RPMI8226 (cell line): ENCODE measurements at regions not wholly inside any gene's neighbourhood (a gene's known extent, or its start where the extent isn't known, plus 50 kb on each side); places are given as distances from the start of the nearest gene placed in this dataset.

Source experiments
- DNase-seq: peaks from one replicate; pipeline ENCODE4 v3.0.0-alpha.2; 2015

GRCh38 chr10:108905171-108905570 is 1018.1 kb downstream of the XPNPEP1 start:
- no peak for DNase-seq

- DNase-seq, result no peak
Measured at GRCh38 chr10:108904163-108904838, 1019.0 kb downstream of the XPNPEP1 start.

DNA sequence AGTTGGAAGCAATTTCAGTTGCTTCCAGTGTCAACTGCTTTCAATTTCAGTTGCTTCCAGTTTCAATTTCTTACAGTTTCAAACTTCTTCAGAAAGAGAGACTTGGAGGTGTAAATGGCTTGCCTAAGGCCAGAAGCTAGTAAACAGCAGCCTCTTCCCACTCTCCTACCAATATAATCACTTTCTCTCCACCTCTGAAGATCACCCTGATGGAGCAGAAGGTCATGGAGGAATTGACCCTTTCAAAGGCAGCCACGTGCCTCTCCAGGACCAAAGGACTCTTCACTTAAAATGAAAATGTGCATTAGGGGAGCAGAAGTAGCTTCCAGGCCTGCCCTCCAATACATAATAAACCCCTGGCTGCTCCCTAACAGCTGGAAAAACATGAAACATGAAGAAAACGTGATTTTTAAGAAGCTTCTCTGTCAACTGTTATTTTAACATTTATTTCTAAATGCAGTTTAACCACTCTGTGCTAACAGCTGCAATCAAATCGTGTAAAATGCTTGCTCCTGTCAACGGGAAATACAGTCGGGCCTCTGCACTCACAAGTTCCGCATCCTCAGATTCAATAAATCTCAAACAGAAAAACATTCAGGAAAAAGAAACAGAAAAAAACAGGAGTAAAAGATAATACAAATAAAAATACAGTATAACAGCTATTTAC is 1020.6 kb downstream of the XPNPEP1 start:
- no peak for DNase-seq

DNA sequence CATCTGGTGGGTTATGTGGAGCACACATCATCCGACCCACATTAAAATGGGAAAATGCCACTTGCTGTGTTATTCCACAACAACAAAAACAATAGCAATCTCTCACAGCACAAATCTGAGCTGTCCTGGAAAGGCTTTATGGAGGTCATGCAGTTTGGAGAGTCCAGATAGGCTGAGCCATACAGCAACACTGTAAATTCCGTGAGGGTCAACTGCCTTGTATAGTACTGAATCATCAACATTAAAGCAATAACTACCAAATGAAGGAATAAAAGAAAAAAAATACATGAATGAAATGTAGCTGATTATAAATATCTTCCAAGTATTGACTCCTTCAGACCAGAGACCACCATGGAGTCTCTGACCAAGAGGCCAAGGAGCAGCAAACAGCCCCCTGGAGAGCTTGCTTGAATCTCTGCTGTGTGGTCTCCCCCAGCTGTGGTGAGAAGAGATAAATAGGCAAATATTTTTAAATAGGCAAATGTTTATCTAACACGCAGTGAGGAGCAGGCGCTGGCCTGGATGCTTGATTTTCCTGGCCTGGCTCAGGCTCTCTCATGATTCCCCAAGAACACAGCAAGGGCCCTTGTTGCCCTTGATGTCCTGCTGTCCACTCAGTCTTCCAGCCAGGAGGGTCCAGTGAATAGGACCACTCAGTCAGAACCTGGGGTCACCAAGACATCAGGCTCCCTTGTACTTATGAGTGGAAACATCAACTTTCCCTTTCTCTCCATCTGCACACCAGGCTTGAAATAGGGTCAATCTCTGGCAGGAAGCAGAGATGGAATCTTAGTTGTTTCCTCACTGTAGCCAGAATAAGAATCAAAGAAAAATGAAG is 1021.3 kb downstream of the XPNPEP1 start:
- DNase-seq, result no peak

GRCh38 chr10:108899670-108900069 is 1023.6 kb downstream of the XPNPEP1 start:
- no peak for DNase-seq

DNA sequence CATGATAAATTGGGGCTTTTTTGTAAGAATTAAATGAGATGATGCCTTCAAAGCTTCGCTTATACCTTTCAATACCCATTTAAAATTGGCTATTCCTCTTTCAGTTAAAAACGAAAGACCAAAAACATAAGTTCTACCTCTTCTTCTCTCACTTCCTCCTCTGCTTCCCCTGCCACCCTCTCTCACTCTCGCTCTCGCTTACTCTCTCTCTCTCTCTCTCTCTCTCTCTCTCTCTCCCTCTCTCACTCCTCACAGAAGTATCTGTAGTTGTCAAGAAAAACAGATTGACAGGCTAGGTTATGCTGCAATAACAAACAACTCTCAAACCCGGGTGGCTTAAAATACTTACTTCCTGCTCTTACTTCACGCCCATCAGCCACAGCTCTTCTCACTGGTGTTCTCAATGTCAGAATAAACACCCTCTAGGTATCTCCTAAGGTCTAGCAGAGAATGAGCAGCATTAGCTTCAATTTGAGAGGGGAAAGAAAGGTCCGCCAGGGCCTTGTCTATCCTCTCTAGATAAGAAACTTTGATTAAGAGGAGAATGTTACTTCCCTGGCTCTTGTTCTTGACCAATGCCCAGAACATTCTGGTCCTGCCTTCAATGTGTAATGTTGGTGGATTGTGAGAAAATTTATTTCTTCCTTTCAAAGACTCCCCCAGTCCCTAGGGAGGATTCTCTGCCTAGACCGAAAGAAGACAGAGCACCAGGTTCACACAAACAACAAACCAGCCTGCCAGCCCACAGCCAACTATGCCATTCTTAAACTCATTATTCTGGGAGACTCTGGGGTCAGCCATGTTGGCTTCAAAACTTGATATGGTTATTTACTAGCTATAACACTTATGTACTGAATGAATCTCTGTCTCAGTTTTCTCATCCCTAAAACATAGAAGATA is 1028.7 kb downstream of the XPNPEP1 start:
- DNase-seq, result no peak

DNA sequence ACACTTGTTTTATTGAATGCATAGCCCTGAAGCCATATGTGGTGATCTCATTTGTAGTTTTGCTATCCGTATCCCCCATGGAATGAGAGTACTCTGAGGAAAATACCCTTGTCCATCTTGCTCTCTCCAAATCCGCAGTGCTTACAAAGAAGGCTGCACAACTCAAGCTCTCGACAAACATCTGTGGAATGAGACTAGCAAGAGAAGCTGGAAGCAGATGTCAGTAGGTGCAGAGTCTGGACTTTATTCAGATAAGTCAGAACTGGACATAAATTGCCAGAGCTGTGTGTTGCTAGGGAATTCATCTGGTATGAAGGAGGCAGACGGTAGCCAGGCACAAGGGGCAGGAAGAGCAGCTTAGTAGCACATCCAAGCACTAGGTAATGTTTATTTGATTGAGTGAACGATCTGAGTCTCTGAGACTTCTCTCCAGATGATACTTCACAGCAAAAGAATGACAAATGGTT is 1046.2 kb downstream of the XPNPEP1 start:
- DNase-seq, result no peak

GRCh38 chr10:108872854-108873253 is 1050.5 kb downstream of the XPNPEP1 start:
- DNase-seq, result no peak

- no peak for DNase-seq
Measured at GRCh38 chr10:108868881-108869280, 1054.4 kb downstream of the XPNPEP1 start.

- DNase-seq, result no peak
Measured at GRCh38 chr10:108862676-108863350, 1060.5 kb downstream of the XPNPEP1 start.

GRCh38 chr10:108861181-108861754 is 1062.0 kb downstream of the XPNPEP1 start:
- DNase-seq, result no peak

DNA sequence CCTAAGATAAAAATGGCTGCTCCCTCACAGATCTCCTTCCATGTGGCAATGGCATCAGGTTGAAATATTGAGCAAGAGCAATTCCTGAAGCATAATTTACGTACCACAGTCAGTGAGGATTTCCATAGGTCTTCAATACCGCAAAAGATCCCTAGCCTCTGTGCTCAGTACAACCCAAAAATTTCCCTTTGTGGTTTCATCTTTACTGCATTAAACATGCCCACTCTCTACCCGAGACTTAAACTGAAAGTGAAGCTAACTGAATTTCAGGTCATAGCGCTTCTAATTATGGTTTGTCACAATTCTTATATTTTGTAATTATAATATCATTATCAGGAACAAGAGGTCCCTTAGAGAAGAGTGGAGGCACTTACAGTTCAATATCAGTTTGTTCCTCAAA is 1071.1 kb downstream of the XPNPEP1 start:
- peak; percentile 4 for DNase-seq

DNA sequence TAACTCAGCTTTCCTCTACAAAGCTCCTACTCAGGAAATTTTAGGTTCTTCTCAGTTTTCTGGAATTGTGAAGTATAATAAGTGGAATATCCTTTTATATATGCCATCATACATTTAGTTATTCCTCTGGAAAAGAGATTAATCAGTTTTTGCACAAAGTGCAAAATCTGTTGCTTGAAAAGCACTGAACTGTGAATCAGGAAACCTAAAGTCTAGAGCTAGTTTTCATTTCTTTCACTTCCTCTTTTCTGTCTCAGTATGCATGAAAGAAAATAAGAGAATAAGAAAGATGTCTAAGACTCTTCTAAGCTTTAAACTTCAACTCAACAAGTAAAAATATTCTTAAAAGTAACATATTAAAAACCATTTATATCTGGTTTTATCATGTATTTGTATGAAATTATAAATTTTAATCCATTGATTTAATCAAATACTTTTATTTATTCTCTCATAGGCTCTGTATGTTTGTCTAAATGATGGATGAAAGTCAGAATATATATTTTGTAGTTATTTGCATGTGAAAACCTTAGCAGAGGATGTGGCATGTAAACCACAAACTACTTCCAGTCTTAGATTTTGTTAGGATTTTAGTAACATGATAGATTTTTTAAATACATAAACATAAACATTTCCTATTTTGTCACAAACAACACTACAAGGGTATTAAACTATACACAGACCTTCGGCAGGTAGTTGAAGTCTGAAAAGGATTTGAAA is 1073.0 kb downstream of the XPNPEP1 start:
- peak; percentile 34 for DNase-seq

DNA sequence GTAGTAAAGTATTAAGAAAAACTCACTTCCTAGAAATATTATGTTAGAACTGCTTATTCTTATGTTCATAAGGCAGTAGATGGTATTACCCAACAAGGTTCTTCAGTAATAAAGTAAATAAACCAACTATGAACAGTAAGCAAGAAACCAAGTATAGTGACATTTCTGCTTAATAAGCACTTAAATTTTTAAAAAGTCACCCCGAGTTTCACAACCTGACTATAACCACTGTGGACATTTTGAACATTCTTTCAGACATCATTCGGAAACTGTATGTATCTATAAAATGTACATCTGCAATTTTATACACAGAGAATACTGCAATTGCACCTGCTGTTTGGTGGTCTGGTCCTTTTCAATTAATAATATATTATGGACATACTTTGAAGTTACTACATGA is 1073.6 kb downstream of the XPNPEP1 start:
- peak; percentile 7 for DNase-seq

DNA sequence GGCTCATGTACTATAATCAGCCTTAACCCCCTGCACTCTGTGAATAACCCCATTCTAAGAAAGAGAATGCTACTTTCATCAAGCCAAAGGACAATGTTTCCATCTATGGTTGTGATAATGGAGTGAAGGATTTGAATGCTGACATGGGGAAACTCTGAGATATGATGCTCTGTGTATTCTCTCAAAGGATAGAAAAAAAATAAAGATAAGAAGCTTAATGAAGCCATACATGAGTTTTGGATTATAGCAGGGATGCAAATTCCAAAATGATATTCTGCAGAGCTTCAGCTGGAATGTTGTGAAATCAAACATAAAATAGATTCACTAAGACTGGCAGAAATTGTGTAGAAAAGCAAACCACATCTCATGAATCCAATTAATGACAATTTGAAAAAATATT is 1074.1 kb downstream of the XPNPEP1 start:
- no peak for DNase-seq

GRCh38 chr10:108848046-108848445 is 1075.3 kb downstream of the XPNPEP1 start:
- DNase-seq, result no peak

GRCh38 chr10:108840944-108841343 is 1082.4 kb downstream of the XPNPEP1 start:
- no peak for DNase-seq

DNA sequence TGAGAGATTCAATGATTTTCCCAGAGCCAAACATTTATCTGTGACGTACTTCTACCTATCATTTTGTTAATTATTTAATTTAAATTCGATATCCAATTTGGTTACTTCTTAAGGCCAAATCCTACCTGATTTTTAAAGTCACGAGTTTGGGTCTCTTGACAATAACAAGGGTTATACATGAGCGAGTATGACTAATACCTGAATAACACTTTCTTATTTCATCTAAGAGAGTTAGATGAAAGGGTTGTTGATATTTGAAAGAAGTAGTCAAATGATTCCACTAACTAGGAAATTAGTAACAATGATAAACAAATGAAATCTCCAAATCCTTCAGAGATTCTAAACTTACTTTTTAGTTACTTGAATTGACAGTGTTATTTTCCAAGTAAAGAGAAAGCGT is 1086.9 kb downstream of the XPNPEP1 start:
- no peak for DNase-seq

DNA sequence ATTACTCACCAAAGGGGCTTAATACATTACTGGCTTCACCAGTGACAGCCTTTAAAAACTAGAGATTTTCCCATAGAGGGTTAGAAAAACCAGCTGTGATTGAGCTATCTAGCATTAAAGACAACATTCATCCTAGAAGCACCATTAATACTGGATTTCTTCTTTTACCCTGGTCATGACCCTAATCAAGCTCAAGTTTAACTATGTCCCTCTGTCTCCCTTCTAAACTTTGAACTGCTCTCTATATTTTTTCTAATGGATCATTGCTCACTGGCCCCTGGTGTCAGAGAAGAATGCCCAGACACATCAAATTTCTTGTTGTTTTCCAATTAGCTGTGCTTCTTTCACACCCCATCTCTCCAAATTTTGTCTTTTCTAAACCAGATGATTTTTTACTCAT is 1101.3 kb downstream of the XPNPEP1 start:
- DNase-seq, result no peak

GRCh38 chr10:108819302-108819701 is 1104.0 kb downstream of the XPNPEP1 start:
- DNase-seq, result no peak

DNA sequence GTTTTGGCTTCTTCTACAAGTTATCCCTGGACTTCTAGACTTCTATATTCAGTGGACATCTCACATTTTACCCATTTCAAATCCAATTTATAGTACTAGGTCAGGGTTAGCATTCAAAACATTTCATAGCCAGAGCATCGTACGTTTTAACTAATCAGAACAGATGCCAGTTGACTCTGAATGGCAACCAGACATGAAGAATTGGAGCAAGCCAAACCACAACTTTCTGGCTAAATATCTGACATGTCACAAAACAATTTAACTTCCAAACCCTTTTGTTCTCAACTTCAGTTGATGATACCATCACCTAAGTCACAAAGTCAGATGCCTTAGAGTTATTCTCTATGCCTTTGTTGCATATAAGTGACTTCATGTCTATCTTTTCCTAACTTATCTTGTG is 1105.7 kb downstream of the XPNPEP1 start:
- DNase-seq, result no peak
